HepG2 (cell line): ENCODE measurements at regions not wholly inside any gene's neighbourhood (a gene's known extent, or its start where the extent isn't known, plus 50 kb on each side); places are given as distances from the start of the nearest gene placed in this dataset.

Source experiments
- ATAC-seq: fragments of 200-7000 bp; cut with Tn5 transposase; 3 replicates; pipeline ENCODE4 v1.9.1; 2020; ENCODE audit warnings: mild to moderate bottlenecking, moderate library complexity
- BruUV-seq: library from RNA; stranded (reverse); fragments of 400-500 nt; replicated peaks from 2 replicates; lab custom pipeline; 2021; lab: Mats Ljungman, UMichigan
- CTCF ChIA-PET: fragments of 300-600 bp; formaldehyde crosslinking; extraction: SDS; loops from one replicate; lab custom pipeline; 2021; ENCODE audit warnings: low total read pairs, inconsistent platforms, low intra/inter-chr PET ratio; lab: Yijun Ruan, JAX
- POLR2A ChIA-PET: fragments of 350-600 bp; sonication (Branson Sonifier 250); formaldehyde crosslinking; loops from one replicate; lab custom pipeline; 2020; ENCODE audit warnings: antibody characterized with exemption, inconsistent platforms; lab: Yijun Ruan, JAX
- DNase-seq: peaks from one replicate; pipeline ENCODE4 v3.0.0-alpha.2; 2015; ENCODE audit warnings: low spot score
- FAIRE-seq: peaks from 3 replicates; lab custom pipeline; 2011; peaks lifted over from hg19 to GRCh38; lab: Jason Lieb, UNC
- H2AFZ ChIP-seq: one replicate; pipeline ENCODE4 v1.6.1; 2011; ENCODE audit warnings: low read length, inconsistent platforms
- H3K27ac ChIP-seq: fragments of 300-600 bp; 3 replicates; pipeline ENCODE4 v1.8.0; 2011; ENCODE audit warnings: mixed run types, mild to moderate bottlenecking, mixed read lengths, low read length, inconsistent platforms; ENCODE audit not compliant: insufficient read depth; ENCODE audit errors: extremely low read length
- H3K27me3 ChIP-seq, 2 experiments: fragments of 200-600 bp in 1 of 2; 2 replicates in 1 of 2; 3 replicates in 1 of 2; pipeline versions ENCODE4 v1.6.0 to v1.8.0; 2011; ENCODE audit warnings: low read length in 2 of 2, mild to moderate bottlenecking in 2 of 2, moderate library complexity in 2 of 2, inconsistent platforms in 1 of 2; ENCODE audit not compliant: insufficient read depth in 2 of 2, control insufficient read depth in 1 of 2
- H3K36me3 ChIP-seq, 2 experiments: fragments of 200-600 bp in 1 of 2; replicated peaks in 1 of 2; 2 replicates in 1 of 2; 3 replicates in 1 of 2; pipeline versions ENCODE4 v1.5.1 to v1.8.0; 2011; ENCODE audit warnings: low read length in 2 of 2, inconsistent platforms in 1 of 2; ENCODE audit not compliant: insufficient read depth in 2 of 2, control insufficient read depth in 1 of 2
- H3K4me1 ChIP-seq: 2 replicates; pipeline ENCODE4 v1.5.1; 2012; ENCODE audit warnings: low read length, inconsistent platforms; ENCODE audit not compliant: insufficient read depth
- H3K4me2 ChIP-seq: 2 replicates; pipeline ENCODE4 v1.6.0; 2011; ENCODE audit warnings: low read depth, low read length, inconsistent platforms
- H3K4me3 ChIP-seq, 3 experiments: fragments of 200-600 bp in 1 of 3; sonication (generic), shearing (Covaris generic) in 1 of 3; replicated peaks in 1 of 3; 2 replicates each; pipeline ENCODE4 v1.5.1; 2011 to 2016; ENCODE audit warnings: low read length in 3 of 3, inconsistent platforms in 2 of 3, low read depth in 2 of 3, mild to moderate bottlenecking in 2 of 3, control low read depth in 1 of 3, mixed read lengths in 1 of 3; ENCODE audit not compliant: insufficient read depth in 1 of 3
- H3K79me2 ChIP-seq: one replicate; pipeline ENCODE4 v1.6.1; 2011; ENCODE audit warnings: low read length, inconsistent platforms; ENCODE audit not compliant: insufficient read depth
- H3K9ac ChIP-seq: 2 replicates; pipeline ENCODE4 v1.6.0; 2011; ENCODE audit warnings: mild to moderate bottlenecking, low read depth, low read length, inconsistent platforms; ENCODE audit not compliant: insufficient read depth
- H3K9me3 ChIP-seq: 2 replicates; pipeline ENCODE4 v1.5.1; 2012; ENCODE audit warnings: mild to moderate bottlenecking, low read length
- H4K20me1 ChIP-seq: 2 replicates; pipeline ENCODE4 v1.6.0; 2011; ENCODE audit warnings: inconsistent platforms, mild to moderate bottlenecking, low read length, moderate library complexity; ENCODE audit not compliant: insufficient read depth
- ATF3 ChIP-seq: sonication (generic); formaldehyde crosslinking; IDR thresholded peaks from 2 replicates; pipeline ENCODE4 v1.4.0; 2020; ENCODE audit warnings: missing genetic modification reagents
- GLMP ChIP-seq: sonication (generic); formaldehyde crosslinking; IDR thresholded peaks from 2 replicates; pipeline ENCODE4 v1.9.0; 2021; ENCODE audit warnings: missing genetic modification reagents, mild to moderate bottlenecking, borderline replicate concordance
- MTERF4 ChIP-seq: sonication (generic); formaldehyde crosslinking; IDR thresholded peaks from 2 replicates; pipeline ENCODE4 v1.8.0; 2023; ENCODE audit warnings: mild to moderate bottlenecking, missing genetic modification reagents
- NFKB2 ChIP-seq: sonication (generic); formaldehyde crosslinking; IDR thresholded peaks from 2 replicates; pipeline ENCODE4 v1.4.0; 2020; ENCODE audit warnings: missing genetic modification reagents, borderline replicate concordance
- SIX1 ChIP-seq: sonication (generic); formaldehyde crosslinking; IDR thresholded peaks from 2 replicates; pipeline ENCODE4 v1.4.0; 2020; ENCODE audit warnings: missing genetic modification reagents, borderline replicate concordance
- THRA ChIP-seq: sonication (generic); formaldehyde crosslinking; IDR thresholded peaks from 2 replicates; pipeline ENCODE4 v1.4.0; 2020; ENCODE audit warnings: missing genetic modification reagents, borderline replicate concordance
- TRIM24 ChIP-seq: sonication (generic); formaldehyde crosslinking; IDR thresholded peaks from 2 replicates; pipeline ENCODE4 v1.8.0; 2022; ENCODE audit warnings: mild to moderate bottlenecking, missing genetic modification reagents
- XRCC5 ChIP-seq: fragments of 200-400 bp; formaldehyde crosslinking; optimal IDR thresholded peaks from 2 replicates; pipeline ENCODE3; 2017; ENCODE audit warnings: mild to moderate bottlenecking, low read length
- ZNF253 ChIP-seq: sonication (generic); formaldehyde crosslinking; IDR thresholded peaks from 2 replicates; pipeline ENCODE4 v1.8.0; 2022; ENCODE audit warnings: mild to moderate bottlenecking, missing genetic modification reagents, borderline replicate concordance
- ZNF280D ChIP-seq: sonication (generic); formaldehyde crosslinking; IDR thresholded peaks from 2 replicates; pipeline ENCODE4 v1.5.1; 2020; ENCODE audit warnings: mild to moderate bottlenecking, missing genetic modification reagents
- ZNF333 ChIP-seq: sonication (generic); formaldehyde crosslinking; IDR thresholded peaks from 2 replicates; pipeline ENCODE4 v1.4.0; 2020; ENCODE audit warnings: mild to moderate bottlenecking, missing genetic modification reagents, borderline replicate concordance
- ZNF335 ChIP-seq: sonication (generic); formaldehyde crosslinking; IDR thresholded peaks from 2 replicates; pipeline ENCODE4 v1.4.0; 2020; ENCODE audit warnings: missing genetic modification reagents
- ZNF674 ChIP-seq: sonication (generic); formaldehyde crosslinking; IDR thresholded peaks from 2 replicates; pipeline ENCODE4 v1.5.0; 2020; ENCODE audit warnings: low read depth, mild to moderate bottlenecking, missing genetic modification reagents
- ZNF746 ChIP-seq: sonication (generic); formaldehyde crosslinking; IDR thresholded peaks from 2 replicates; pipeline ENCODE4 v1.8.0; 2022; ENCODE audit warnings: mild to moderate bottlenecking, missing genetic modification reagents
- ZNF800 ChIP-seq: sonication (generic); formaldehyde crosslinking; IDR thresholded peaks from 2 replicates; pipeline ENCODE4 v1.4.0; 2020; ENCODE audit warnings: missing genetic modification reagents
- WGBS: methylation state at CpG from one replicate; pipeline ENCODE4 v1.1.6; 2017; ENCODE audit warnings: low lambda C conversion rate; 5-methylcytosine and 5-hydroxymethylcytosine counted together
- in situ Hi-C: cut with HindIII; loops from 2 replicates; pipeline ENCODE4 v1.10.0; 2017; ENCODE audit warnings: low pct_unique_long_range_greater_than_20kb; ENCODE audit not compliant: extremely low pct_ligation_motif_present
- intact Hi-C: fragments of 100-400 bp; cut with micrococcal nuclease; formaldehyde crosslinking; loops from one replicate; pipeline ENCODE4 v1.10.0; 2022; ENCODE audit not compliant: unreplicated experiment

- Histone ChIP-seq H3K9me3 (no peaks in the 10 kb centered on the region), H3K4me2 (no peak overlapping the region), H3K79me2 (no peaks in the 10 kb centered on the region), H3K9ac (no peak overlapping the region), H3K27me3 (no peaks in the 10 kb centered on the region; a peak in 1 of 5 replicates), H3K27ac (no peak overlapping the region), H3K36me3 (no peaks in the 10 kb centered on the region), H3K4me3 (no peak overlapping the region), H4K20me1 (no peaks in the 10 kb centered on the region), H3K4me1 (no peaks in the 10 kb centered on the region), H2AFZ (no peak overlapping the region)
- in situ Hi-C loops, result no loop called here
- no peak for FAIRE-seq
- no peak for DNase-seq
- ATAC-seq, result no peak
- 17% methylated on average over 2 of the region's 2 CpGs for WGBS
- POLR2A ChIA-PET, result no interaction called here
- intact Hi-C loops, result no loop called here
- CTCF ChIA-PET, result no interaction called here
- BruUV-seq, result no TSS peak
- no peak for TF ChIP-seq ZNF335 (CRISPR knock-in tag)
- no peak for TF ChIP-seq GLMP (CRISPR knock-in tag)
- no peak for TF ChIP-seq THRA
- no peak for TF ChIP-seq ZNF800 (CRISPR knock-in tag)
- no peak for TF ChIP-seq NFKB2 (CRISPR knock-in tag)
- TF ChIP-seq MTERF4 (CRISPR knock-in tag), result no peak
- TF ChIP-seq TRIM24 (CRISPR knock-in tag), result no peak
- no peak for TF ChIP-seq ZNF253 (CRISPR knock-in tag)
- no peak for TF ChIP-seq SIX1 (CRISPR knock-in tag)
- no peak for TF ChIP-seq ZNF674 (CRISPR knock-in tag)
- TF ChIP-seq ZNF333 (CRISPR knock-in tag), result no peak
- no peak for TF ChIP-seq ZNF280D (CRISPR knock-in tag)
- no peak for TF ChIP-seq ATF3 (CRISPR knock-in tag)
- no peak for TF ChIP-seq XRCC5
- TF ChIP-seq ZNF746, result no peak
Measured at GRCh38 chr1:84060781-84061180, 61.8 kb upstream of the TTLL7 start.
